Activated CD8-positive, alpha-beta memory T cell treated with anti-CD3 and anti-CD28 coated beads for 1 hour (primary cell): ENCODE measurements at regions not wholly inside any gene's neighbourhood (a gene's known extent, or its start where the extent isn't known, plus 50 kb on each side); places are given as distances from the start of the nearest gene placed in this dataset.
"Not testable (repeated sequence)": the region's sequence is repeated elsewhere in the genome, so short reads cannot be mapped to it uniquely, and the experiment has no call there.

Experiments
- DNase-seq, 2 donors: peaks; one replicate each; pipeline ENCODE4 v3.0.0-alpha.2; 2020; ENCODE audit warnings: low read depth in 1 of 2; ENCODE audit errors: extremely low read depth in 1 of 2

GRCh38 chr18:29960539-29960938 is 1082.0 kb downstream of the DSC3 start:
- DNase-seq: no peak

GRCh38 chr18:29930231-29930630 is 1112.3 kb downstream of the DSC3 start:
- no peak for DNase-seq

GRCh38 chr18:29928081-29928480 is 1114.5 kb downstream of the DSC3 start:
- no peak for DNase-seq

GRCh38 chr18:29925566-29925965 is 1117.0 kb downstream of the DSC3 start:
- no peak for DNase-seq

- no peak for DNase-seq
Measured at GRCh38 chr18:29912351-29912750, 1130.2 kb downstream of the DSC3 start.

- no peak for DNase-seq
Measured at GRCh38 chr18:29892960-29893558, 1149.5 kb downstream of the DSC3 start.

GRCh38 chr18:29883114-29883513 is 1159.4 kb downstream of the DSC3 start:
- no peak for DNase-seq

GRCh38 chr18:29882620-29883019 is 1159.9 kb downstream of the DSC3 start:
- DNase-seq: no peak

- DNase-seq: no peak
Measured at GRCh38 chr18:29879763-29880162, 1162.8 kb downstream of the DSC3 start.

GRCh38 chr18:29874519-29875098 is 1167.9 kb downstream of the DSC3 start:
- no peak for DNase-seq

GRCh38 chr18:29873211-29873610 is 1169.3 kb downstream of the DSC3 start:
- DNase-seq: no peak

- DNase-seq: no peak
Measured at GRCh38 chr18:29871246-29871645, 1171.3 kb downstream of the DSC3 start.

GRCh38 chr18:29862824-29863223 is 1179.7 kb downstream of the DSC3 start:
- DNase-seq: no peak

- no peak for DNase-seq
Measured at GRCh38 chr18:29855637-29856036, 1186.9 kb downstream of the DSC3 start.

- no peak for DNase-seq
Measured at GRCh38 chr18:29853126-29853525, 1189.4 kb downstream of the DSC3 start.

GRCh38 chr18:29849144-29849543 is 1193.4 kb downstream of the DSC3 start:
- DNase-seq: no peak

- DNase-seq: no peak
Measured at GRCh38 chr18:29841631-29842030, 1200.9 kb downstream of the DSC3 start.

GRCh38 chr18:29840089-29840488 is 1202.5 kb downstream of the DSC3 start:
- DNase-seq: no peak

GRCh38 chr18:29838961-29839360 is 1203.6 kb downstream of the DSC3 start:
- not testable (repeated sequence) for DNase-seq

GRCh38 chr18:29838556-29838955 is 1204.0 kb downstream of the DSC3 start:
- no peak for DNase-seq

- no peak for DNase-seq
Measured at GRCh38 chr18:29823671-29824070, 1218.9 kb downstream of the DSC3 start.

GRCh38 chr18:29821544-29821943 is 1221.0 kb downstream of the DSC3 start:
- DNase-seq: no peak

- DNase-seq: no peak
Measured at GRCh38 chr18:29811519-29811918, 1231.0 kb downstream of the DSC3 start.
